ENCODE measurements at regions not wholly inside any gene's neighbourhood (a gene's known extent, or its start where the extent isn't known, plus 50 kb on each side); places are given as distances from the start of the nearest gene placed in this dataset.

DNA sequence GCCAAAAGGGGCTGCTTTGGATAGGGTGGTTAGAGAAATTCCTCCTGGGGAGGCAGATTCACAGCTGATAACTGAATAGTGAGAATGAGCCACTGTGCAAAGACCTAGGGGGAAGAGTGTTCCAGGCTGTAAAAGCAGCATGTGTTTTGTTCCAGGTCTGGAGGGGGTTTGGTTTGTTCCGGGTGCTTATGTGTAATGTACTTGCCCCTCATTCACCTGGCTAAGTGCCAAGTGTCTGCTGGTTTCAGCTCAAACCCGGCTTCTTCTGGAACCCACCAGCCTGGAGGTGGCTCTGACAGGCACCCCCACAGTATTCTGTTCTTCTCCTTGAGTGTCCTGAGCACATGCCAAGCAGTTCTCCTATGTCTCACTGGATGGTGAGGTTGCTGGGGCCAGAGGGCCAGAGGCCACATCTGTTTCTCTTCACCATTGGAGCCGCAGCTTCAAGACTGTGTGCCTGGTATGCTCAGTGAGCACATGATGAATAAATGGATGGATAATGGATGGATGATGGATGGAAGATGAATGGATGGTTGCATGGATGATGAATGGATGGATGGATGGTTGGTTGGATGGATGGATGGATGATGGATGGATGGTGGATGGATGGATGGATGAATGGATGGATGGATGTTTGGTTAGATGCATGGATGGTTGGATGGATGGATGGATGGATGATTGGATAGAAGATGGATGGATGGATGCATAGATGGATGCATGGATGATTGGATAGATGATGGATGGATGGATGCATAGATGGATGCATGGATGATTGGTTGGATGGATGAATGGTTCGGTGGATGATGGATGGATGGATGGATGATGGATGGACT is 227.6 kb downstream of the BMP7 start:
- no peak for DNase-seq

DNA sequence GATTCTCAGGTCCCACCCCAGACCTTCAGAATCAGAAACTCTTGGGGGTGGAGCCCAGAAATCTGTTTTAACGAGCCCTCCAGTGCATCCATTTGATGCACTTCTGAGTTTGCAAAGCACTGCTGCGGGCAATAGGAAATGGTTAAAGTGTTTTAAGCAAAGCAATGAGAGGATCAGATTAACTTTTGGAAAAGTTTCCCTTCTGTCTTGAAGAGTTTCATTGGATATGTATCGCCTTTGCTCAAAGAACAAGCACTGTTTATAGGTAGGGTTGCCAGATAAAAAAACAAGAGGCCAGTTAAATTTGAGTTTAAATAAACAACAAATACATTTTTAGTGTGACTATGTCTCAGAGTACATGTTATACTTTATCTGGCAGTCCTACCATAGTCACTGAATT is 226.0 kb downstream of the BMP7 start:
- DNase-seq = peak; percentile 30

DNA sequence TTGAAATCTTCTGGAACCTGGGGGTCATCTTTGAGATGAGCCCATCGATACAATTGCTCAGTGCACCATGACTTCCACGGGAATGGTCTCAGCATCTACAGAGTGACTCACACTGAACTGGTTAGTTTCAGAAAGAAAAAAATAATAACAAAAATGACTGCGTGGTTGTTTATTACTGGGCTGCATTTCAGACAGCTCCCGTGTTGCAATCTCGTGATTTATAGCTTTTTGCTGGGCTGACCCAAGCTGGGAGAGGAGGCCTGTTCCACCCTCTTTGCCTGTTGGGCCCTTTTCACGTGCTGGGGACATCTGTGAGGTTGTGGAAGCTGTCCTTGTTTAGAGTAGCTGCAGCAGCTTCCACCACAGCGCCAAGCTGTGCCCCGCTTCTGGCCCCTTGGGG is 225.5 kb downstream of the BMP7 start:
- DNase-seq = no peak

DNA sequence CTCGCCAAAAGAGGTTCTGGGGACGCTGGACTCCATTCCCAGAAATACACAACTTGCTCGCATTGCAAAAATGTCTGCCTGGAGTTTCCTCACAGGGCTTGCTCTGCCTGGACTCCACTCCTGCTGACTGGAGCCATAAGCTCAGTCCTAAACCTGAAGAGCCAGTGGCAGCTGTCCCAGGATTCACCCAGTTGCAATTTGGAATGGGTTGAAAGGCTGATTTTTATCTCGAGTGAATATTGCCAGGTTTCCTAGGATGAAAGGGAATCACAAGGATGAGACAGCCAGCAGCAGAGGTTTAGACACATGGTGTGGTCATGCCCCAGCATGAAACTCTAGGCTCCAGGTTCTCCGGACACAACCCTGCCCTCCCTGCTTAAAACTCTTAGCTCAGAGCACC is 223.3 kb downstream of the BMP7 start:
- DNase-seq = no peak

DNA sequence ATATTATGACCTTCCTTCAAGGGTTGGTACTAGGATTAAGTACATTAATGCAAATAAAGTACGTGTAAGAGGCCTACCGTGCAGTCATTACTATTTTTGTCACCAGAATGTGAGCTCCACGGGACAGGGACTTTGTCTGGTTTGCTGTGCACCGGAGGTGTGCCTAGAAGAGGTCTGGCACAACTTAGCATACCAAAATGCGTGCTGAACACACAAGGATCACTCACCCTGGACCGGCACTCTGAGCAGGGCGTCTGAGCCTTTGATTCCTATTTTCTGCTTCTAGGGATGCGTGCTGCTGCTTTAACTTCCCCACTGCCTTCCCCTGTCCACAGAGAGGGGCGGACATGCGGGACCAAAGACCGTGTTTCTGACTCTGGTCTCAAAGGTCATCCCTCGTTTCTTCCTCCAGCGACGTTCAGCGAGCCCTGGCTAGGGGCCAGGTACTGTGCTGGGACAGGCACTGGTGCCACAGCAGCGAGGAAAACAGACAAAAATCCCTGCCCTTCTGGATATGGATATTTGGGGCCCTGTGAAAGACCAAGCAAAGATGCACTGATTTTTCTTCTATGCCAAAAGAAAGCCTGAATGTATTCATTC is 222.7 kb downstream of the BMP7 start:
- no peak for DNase-seq

DNA sequence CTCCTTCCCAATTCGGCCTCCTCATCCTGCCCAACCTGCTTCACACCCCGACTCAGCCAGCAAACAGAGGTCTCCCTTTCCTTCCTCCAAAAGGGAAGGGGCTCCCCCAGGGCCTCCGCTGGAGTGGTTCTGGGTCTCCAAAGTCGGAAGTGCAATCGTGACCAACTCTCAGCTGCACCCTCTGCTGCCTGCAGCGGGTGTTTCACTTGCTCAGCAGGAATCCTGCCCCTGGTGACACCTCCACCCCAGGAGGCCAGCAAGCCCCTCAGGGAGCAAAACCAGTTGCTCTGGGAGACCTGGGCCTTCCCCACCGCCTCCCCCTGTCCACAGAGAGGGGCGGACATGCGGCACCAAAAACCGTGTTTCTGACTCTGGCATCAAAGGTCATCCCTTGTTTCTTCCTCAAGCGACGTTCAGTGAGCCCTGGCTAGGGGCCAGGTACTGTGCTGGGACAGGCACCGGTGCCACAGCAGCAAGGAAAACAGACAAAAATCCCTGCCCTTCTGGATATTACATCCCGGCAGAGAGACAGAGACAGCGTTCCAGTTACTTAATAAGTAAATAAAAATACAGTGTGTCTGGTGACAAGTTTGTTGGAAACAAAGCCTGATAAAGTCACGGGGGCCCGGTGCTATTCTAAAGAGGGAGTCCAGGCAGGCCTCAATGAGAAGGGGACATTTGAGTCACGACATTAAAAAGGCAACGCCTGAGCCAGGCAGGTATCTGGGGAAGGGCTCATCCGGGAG is 219.0 kb downstream of the BMP7 start:
- no peak for DNase-seq

DNA sequence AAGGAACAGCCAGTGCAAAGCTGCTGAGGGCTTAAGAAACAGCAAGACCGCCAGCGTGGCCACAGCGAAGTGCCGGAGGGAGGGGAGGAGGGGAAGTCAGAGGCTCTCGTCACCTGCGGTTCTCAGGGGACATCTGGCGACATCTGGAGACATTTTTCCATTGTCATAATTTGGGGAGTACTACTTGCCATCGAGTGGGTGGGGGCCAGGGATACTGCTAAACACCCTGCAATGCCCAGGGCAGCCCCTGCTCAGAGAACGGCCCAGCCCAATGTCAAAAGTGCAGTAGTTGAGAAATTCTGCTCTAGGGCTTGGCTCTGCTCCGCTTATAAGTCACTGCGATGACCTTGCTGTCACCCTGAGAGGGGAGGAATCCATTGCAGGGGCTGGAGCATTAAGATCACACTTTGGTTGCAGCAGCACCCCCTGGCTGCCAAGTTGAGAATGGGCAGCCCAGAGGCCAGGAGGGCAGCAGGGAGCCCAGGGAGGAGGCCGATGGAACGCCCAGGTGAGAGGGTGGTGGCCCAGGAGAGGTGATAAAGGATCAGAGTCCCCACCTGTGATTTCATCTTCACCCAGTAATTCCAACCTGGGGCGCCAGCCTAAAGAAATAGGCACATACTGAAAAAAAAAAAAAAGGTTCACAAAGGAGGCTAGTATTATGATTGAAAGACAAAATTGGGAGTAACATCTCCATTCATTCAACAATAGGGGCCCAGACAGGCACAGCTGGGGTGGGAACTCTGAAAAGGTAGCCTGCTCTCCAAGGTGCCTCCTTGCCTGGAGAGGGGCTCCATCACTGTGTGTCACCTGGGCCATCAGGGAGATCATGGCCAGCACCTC is 218.2 kb downstream of the BMP7 start:
- DNase-seq = peak; percentile 69

DNA sequence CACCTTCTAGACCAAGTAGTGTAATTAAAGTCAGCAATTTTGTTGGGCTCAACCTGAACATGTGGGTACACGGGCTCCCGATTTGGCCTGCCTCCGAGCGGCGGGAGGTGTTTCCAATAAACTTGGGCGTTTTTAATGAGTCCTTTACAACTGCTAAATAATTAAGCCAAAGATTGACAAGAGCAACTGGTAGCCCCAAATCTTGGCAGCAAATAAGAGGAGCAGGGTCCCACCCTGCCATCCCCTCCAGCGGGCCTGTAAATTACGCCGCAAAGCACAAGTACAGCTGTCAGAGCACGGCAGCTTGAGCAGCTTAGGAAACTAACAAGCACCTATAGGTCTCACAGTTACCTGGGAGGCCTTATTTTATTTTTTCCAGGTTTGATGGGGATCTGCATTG is 217.1 kb downstream of the BMP7 start:
- DNase-seq = no peak

DNA sequence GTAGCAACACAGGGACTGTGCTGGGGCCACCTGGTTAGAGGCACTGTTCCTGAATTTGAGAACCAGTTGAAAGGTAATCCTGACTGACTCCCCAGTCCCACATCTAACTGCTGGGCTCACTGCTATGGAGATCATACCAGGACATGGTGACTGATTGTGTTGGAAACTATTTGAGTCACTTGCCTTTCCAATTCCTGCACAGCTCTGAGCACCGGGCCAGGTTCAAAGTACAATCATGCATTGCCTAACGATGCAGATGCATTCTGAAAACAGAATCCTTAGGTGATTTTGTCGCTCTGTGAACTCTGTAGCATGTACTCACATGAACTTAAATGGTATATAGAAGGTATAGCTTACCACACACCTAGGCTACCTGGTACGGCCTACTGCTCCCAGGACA is 215.3 kb downstream of the BMP7 start:
- no peak for DNase-seq

DNA sequence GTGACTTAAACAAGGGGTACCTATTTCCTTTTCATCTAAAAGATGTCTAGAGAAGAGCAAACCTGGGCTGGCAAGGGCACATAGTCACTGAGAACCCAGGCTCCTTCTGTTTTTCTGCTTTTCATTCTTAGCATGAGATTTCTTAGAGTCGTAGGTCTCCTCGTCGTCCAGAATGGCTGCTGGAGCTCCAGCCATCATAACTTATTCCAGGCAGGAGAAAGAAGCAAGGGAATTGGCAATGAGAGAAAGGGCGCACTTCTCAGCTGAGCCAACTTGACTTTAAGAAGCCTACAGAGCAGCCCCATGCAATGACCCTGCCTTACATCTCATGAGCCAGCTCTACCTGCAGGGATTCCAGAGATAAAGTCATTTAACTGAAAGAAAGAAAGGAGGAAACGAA is 213.4 kb downstream of the BMP7 start:
- no peak for DNase-seq

DNA sequence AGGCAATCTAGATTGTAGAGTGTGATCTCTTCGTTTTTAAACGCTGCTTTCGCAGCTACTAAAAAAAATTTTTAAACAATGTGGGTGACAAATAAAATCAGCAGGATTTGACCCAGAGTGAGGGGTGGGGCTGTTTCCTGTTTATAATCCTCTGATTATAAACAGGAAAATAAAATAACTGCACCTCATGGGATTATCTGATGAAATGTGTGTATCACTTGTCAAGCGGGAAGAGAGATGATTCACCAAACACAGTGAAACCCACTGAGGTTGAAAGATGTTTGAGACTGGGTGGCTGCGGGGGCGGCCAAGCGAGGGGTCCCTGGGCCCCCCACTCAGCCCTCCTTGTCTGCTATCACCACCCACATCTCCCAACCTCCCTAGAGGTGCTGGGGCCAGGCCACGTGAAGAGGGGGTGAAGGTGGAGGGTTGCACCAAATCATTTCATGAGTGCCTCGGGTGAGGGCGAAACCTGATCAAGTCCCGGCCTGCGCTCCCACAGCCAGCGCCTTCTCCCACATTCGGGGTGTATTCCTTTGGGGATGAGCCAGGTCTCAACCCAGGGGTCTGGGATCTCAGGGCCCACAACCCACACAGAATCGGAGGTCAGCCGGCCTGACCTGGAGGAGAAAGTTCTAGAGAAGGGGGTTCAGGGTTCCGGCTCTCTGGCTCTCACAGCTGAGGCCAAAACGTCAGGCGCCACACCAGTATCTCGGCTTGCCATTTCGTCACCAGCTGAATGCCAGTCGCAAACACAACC is 212.5 kb downstream of the BMP7 start:
- DNase-seq = no peak

DNA sequence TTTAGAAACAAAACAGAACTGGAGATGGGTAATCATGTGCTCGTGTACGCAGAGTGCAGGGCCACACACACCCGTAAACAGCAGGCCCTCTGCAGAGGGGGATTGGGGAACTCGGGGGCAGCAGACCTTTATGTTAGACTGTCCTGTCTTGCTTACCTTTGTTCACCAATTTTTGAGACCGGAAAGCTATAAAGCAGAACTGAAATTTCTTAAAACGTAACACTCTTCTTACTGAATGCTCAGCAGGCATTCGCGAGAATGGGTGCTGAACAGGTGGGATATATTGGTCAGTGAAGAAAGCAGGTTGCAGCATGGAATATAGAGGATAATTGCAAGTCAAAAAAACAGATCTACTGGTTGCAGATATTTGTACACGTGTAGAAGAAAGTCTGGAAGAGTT is 211.1 kb downstream of the BMP7 start:
- DNase-seq = no peak

DNA sequence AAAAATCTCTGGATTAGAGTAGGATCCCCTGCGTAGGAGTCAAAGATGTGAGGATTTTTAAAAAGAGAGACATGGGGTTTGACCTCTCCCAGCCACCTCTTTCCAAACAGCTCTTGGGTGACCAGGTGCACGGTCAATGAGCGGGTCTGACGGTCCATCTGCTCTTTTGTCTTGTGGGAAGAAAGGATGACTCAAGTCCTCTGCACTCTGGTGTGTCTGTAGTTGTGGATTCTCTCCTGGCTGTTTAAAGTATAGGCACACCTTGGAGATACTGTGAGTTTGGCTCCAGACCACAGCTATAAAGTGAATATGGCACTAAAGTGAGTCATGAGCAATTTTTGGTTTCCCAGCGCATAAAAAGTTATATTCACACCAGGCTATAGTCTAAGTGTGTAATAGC is 209.8 kb downstream of the BMP7 start:
- DNase-seq = no peak

DNA sequence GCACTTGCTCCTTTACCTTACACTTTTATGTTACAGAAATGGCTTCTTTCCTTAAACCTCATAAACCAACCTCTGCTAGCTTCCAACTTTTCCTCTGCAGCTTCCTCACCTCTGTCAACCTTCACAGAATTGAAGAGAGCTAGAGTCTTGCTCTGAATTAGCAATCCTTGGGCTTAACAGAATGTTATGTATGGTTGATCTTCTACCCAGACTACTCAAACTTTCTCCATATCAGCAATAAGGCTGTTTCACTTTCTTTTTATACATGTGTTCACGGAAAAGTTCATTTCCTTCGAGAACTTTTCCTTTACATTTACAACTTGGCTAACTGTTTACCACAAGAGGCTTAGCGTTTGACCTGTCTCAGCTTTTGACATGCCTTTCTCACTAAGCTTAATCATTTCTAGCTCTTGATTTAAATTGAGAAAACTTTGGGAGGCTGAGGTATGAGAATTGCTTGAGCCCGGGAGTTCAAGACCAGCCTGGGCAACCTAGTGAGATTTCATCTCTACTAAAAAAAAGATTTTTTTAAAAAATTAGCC is 207.3 kb downstream of the BMP7 start:
- no peak for DNase-seq

DNA sequence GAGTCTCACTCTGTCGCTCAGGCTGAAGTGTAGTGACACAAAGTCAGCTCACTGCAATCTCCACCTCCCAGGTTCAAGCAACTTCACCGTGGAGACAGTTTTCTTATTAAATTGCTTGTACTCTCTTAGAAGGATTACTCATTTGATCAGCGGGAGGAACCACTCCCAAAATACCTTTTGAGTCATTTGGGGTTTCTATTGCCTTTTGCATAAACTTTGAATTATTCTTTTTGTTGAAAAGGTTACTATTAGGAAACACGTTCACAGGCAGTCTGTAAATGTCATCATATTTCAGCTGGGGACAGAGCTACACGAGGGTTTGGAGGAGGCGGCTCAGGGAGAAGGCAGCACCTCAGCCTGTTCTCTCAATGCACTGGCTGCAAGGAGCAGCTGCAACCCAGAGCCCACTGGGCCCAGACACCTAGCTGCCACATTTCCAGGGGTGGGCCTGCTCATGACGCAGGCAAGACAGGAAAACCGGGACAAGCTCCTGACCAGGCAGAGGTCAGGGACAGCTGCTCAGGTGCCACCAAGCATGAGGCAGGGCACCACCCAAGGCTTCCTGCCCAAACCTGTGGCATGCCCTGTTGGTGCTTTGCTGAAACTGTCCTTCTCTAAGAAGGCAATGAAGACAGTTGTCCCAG is 205.9 kb downstream of the BMP7 start:
- no peak for DNase-seq

DNA sequence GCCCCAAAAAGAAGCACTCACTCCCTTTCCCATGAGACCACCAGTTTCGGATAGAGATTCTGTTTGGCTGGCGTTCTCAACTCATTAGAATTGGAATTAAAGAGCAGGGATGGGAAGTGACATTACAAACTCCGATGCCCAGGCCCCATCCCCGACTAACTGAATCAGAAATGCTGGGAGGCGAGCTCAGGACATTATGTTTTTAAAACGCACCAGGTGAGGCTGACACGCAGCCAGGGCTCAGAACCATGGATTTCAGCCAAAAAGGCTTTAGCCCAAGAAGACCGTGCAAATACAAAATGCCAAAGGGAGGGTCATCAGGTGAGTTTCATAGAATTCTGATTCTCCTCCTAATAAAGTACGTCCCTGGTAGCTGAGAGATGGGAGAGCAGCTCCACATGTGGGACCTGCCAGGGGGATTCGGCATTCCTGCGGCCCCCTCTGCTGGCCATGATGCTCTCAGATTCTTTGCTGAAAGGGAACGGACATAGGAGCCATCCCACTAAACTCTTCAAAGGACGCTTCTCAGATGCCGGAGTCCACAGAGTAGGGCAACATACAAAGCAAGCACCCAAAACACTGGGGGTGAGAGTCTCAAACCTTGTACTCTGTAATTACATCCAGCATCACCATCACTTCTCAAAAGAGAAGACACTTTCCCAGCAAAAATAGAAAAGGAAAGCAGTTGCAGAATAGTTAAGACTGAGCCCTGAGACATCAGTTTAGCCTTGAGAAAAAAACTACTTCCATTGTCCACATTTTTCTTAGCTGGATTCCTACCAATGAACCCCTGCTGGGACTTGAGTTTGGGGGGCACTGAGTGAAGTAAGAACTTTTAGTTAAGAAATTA is 205.2 kb downstream of the BMP7 start:
- peak; percentile 86 for DNase-seq

DNA sequence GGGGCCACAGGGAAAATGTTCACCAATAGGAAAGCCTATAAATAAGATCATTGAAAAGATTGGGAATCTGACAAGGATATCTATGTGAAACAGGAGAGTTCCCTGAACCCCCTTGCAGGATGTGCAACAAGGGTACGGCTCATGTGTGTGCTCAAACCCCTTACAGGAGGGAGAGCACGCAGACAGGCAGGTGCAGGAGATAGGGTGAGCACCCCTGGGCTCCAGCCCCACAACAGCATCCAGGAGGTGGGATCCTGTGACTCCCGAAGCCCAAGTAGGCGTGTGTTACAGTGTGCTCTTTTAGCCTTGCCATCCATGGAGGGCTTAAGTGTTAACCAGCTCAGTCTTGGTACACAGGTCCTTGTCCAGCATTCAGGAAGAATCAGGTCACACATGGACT is 204.2 kb downstream of the BMP7 start:
- DNase-seq = no peak

DNA sequence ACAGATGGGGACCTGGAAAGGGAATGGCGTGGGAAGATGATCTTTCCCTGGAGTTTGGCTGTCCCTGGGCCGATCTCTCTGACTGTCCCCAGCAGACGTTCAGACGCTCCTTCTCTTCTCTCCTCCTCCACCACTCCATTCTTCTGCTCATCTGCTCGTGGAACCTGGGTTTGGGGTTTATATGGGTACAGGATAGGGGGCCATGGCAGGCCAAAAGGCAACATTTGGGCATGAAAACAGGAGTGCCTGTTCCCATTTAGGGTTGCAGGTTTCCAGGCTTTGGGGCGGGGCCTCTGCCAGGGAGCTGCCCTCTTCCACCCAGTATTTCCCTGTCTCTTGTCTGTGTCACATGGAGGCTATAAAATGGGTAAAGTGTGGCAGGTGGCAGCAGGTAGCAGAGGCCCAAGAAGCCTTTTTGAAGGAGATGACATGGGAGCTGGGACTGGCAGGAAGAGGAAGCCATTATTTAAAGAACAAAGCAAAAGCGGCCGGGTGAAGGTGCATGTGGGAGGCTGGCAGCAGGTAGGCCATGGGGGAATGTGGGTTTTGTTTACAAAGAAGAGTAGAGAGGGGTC is 203.7 kb downstream of the BMP7 start:
- DNase-seq = no peak

DNA sequence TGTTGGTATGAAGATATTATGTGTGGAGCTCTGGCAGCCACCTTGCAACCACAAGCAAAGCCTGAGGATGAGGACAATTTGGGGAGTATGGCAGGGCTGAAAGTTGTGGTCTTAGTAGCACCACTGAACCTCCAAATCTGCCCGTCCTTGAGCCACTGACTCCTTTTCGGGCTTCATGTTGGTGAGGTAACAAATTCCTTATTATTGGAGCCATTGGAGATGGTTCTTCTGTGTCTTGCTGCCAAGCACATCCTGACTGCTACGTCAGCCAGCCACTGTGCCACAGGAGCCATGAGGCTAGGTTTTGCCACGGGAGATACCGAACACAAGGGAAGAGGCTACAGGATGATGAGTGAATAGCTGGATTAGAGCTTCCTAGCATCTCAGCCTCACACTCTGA is 201.6 kb downstream of the BMP7 start:
- DNase-seq = no peak

DNA sequence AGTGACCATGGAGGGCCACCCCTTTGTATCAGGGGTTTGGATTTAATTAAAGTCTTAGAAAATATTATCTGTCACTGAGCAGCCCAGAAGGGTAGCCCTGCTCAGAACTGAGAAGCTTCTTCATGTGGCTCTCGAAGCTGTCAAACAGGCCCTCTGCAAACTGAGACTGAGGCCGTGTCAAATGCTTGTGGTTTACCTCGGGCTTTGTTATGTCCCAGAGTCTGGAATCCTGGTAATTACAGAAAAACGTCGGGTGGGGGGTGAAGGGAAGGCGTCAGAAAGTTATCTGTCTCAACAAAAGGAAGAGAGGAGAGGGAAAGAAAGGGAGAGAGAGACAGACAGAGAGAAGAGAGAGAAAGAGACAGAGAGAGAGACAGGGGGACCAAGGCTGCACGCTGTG is 200.8 kb downstream of the BMP7 start:
- DNase-seq = no peak
